GM21619 (cell line): ENCODE measurements at regions not wholly inside any gene's neighbourhood (a gene's known extent, or its start where the extent isn't known, plus 50 kb on each side); places are given as distances from the start of the nearest gene placed in this dataset.
A peak's percentile ranks its signal among the peaks of the same experiment; 100 is the strongest.

Experiments used
- ATAC-seq: cut with Tn5 transposase; IDR thresholded peaks from one replicate; pipeline ENCODE4 v1.9.1; 2021; ENCODE audit not compliant: unreplicated experiment

- ATAC-seq, result no peak
These were observed 172.5 kb downstream of the SMAD2 start for GRCh38 chr18:47758000-47758399.

GRCh38 chr18:47756364-47757016, 174.0 kb downstream of the SMAD2 start:
- ATAC-seq, result no peak

- ATAC-seq, result no peak
These were observed 175.4 kb downstream of the SMAD2 start for GRCh38 chr18:47755102-47755456.

GRCh38 chr18:47754311-47755101, 176.0 kb downstream of the SMAD2 start:
- ATAC-seq, result no peak

GRCh38 chr18:47752796-47753645, 177.4 kb downstream of the SMAD2 start:
- no peak for ATAC-seq

- no peak for ATAC-seq
These were observed 179.5 kb downstream of the SMAD2 start for GRCh38 chr18:47750889-47751423.

GRCh38 chr18:47749600-47749973, 180.9 kb downstream of the SMAD2 start:
- no peak for ATAC-seq

- ATAC-seq, result peak; percentile 84
These were observed 181.4 kb downstream of the SMAD2 start for GRCh38 chr18:47748847-47749599.

GRCh38 chr18:47748093-47748796, 182.2 kb downstream of the SMAD2 start:
- ATAC-seq, result no peak

- no peak for ATAC-seq
These were observed 183.1 kb downstream of the SMAD2 start for GRCh38 chr18:47747260-47747795.

- ATAC-seq, result no peak
These were observed 183.8 kb downstream of the SMAD2 start for GRCh38 chr18:47746615-47747014.

GRCh38 chr18:47745227-47745626, 185.2 kb downstream of the SMAD2 start:
- ATAC-seq, result no peak

- no peak for ATAC-seq
These were observed 192.5 kb downstream of the SMAD2 start for GRCh38 chr18:47737956-47738355.

- no peak for ATAC-seq
These were observed 193.1 kb downstream of the SMAD2 start for GRCh38 chr18:47737198-47737830.

- no peak for ATAC-seq
These were observed 193.9 kb downstream of the SMAD2 start for GRCh38 chr18:47736376-47737140.

- ATAC-seq, result no peak
These were observed 195.3 kb downstream of the SMAD2 start for GRCh38 chr18:47735041-47735702.

- ATAC-seq, result no peak
These were observed 199.2 kb downstream of the SMAD2 start for GRCh38 chr18:47731276-47731675.

GRCh38 chr18:47730795-47731194, 199.7 kb downstream of the SMAD2 start:
- no peak for ATAC-seq
